Tibial artery (tissue), 4 donors: ENCODE measurements at regions not wholly inside any gene's neighbourhood (a gene's known extent, or its start where the extent isn't known, plus 50 kb on each side); places are given as distances from the start of the nearest gene placed in this dataset.

ENCODE experiments used
- DNase-seq, 2 donors: peaks; one replicate each; pipeline ENCODE4 v3.0.0-alpha.2; 2019
- H3K27ac ChIP-seq, 2 donors: fragments of 200-600 bp; sonication (generic) in 1 of 2; 1 replicate in 1 of 2; 2 replicates in 1 of 2; pipeline ENCODE4 v1.5.1; 2018 to 2019; ENCODE audit warnings: mild to moderate bottlenecking in 1 of 2
- H3K27me3 ChIP-seq, 2 donors: fragments of 200-600 bp; sonication (generic) in 1 of 2; one replicate each; pipeline versions ENCODE4 v1.5.1 to v1.6.0; 2016 to 2019
- H3K36me3 ChIP-seq, 3 donors: fragments of 200-600 bp; sonication (generic) in 2 of 3; one replicate each; pipeline ENCODE4 v1.5.1; 2016 to 2019; ENCODE audit warnings: mild to moderate bottlenecking in 2 of 3
- H3K4me1 ChIP-seq, 4 donors: fragments of 200-600 bp; sonication (generic) in 2 of 4; 1 replicate in 3 of 4; 2 replicates in 1 of 4; pipeline ENCODE4 v1.5.1; 2016 to 2019
- H3K4me3 ChIP-seq, 2 donors: fragments of 200-600 bp; sonication (generic) in 1 of 2; 1 replicate in 1 of 2; 2 replicates in 1 of 2; pipeline ENCODE4 v1.5.1; 2018 to 2019; ENCODE audit warnings: mild to moderate bottlenecking in 2 of 2
- H3K9me3 ChIP-seq, 3 donors: fragments of 200-600 bp; sonication (generic) in 1 of 3; one replicate each; pipeline ENCODE4 v1.5.1; 2016 to 2019
- intact Hi-C: fragments of 100-400 bp; cut with DNase I; formaldehyde crosslinking; loops from one replicate; pipeline ENCODE4 v1.15.0; 2023; ENCODE audit warnings: low total_unique reads
- TF ChIP-seq, protein P1 (sequence below), 2 experiments: fragments of 200-600 bp in 1 of 2; fragments of 450-650 bp in 1 of 2; IDR thresholded peaks; one replicate each; pipeline ENCODE4 v1.5.1; 2017 to 2019; ENCODE audit warnings: antibody characterized with exemption in 2 of 2, mild to moderate bottlenecking in 1 of 2, moderate library complexity in 1 of 2

DNA sequence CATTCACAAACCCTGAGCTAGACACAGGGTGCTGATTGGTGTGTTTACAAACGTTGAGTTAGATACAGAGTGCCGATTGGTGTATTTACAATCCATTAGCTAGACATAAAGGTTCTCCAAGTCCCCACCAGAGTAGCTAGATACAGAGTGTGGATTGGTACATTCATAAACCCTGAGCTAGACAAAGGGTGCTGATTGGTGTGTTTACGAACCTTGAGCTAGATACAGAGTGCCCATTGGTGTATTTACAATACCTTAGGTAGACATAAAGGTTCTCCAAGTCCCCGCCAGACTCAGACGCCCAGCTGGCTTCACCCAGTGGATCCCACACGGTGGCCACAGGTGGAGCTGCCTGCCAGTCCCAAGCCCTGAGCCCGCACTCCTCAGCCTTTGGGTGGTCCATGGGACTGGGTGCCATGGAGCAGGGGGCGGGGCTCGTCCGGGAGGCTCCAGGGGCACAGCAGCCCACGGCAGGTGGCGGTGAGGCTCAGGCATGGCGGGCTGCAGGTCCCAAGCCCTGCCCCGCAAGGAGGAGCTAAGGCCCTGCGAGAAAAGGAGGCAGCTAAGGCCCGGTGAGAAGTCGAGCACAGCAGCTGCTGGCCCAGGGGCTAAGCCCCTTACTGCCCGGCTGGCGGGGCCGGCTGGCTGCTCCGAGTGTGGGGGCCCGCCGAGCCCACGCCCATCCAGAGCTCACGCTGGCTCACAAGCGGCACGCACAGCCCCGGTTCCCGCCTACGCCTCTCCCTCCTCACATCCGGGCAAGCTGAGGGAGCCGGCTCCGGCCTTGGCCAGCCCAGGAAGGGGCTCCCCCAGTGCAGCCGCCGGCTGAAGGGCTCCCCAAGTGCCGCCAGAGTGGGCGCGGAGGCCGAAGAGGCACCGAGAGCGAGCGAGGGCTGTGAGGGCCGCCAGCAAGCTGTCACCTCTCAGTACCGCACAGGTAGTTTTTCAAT is 1039.2 kb upstream of the CDH9 start:
- Histone ChIP-seq H3K4me3 (no peak overlapping the region), H3K4me1 (no peaks in the 10 kb centered on the region), H3K36me3 (no peaks in the 10 kb centered on the region), H3K27me3 (no peaks in the 10 kb centered on the region), H3K27ac (no peak overlapping the region), H3K9me3 (no peaks in the 10 kb centered on the region)
- TF ChIP-seq, protein P1, sequence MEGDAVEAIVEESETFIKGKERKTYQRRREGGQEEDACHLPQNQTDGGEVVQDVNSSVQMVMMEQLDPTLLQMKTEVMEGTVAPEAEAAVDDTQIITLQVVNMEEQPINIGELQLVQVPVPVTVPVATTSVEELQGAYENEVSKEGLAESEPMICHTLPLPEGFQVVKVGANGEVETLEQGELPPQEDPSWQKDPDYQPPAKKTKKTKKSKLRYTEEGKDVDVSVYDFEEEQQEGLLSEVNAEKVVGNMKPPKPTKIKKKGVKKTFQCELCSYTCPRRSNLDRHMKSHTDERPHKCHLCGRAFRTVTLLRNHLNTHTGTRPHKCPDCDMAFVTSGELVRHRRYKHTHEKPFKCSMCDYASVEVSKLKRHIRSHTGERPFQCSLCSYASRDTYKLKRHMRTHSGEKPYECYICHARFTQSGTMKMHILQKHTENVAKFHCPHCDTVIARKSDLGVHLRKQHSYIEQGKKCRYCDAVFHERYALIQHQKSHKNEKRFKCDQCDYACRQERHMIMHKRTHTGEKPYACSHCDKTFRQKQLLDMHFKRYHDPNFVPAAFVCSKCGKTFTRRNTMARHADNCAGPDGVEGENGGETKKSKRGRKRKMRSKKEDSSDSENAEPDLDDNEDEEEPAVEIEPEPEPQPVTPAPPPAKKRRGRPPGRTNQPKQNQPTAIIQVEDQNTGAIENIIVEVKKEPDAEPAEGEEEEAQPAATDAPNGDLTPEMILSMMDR (IDR thresholded peaks at IDR 0.05): no peak
- intact Hi-C loops: no loop called here
- DNase-seq: no peak

DNA sequence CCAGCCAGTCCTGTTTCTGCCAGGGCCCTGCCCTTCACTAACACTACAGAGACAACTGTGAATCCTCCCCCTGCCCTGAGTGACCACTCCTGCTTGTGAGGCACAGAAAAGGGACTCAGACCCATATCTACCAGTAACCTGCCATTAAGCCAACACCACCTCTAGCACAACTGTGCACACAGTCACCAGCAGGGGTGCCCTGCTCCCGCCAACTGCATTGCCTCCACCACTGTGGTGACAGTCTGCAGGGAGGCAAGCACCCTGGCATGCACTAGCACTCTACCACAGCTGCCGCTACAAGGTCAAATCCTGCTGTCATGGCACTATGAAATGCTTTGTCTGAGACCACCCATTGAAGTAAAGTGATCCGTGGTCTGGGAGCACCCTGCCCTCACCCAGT is 1028.5 kb upstream of the CDH9 start:
- no peaks in the 10 kb centered on the region for H3K9me3 ChIP-seq

DNA sequence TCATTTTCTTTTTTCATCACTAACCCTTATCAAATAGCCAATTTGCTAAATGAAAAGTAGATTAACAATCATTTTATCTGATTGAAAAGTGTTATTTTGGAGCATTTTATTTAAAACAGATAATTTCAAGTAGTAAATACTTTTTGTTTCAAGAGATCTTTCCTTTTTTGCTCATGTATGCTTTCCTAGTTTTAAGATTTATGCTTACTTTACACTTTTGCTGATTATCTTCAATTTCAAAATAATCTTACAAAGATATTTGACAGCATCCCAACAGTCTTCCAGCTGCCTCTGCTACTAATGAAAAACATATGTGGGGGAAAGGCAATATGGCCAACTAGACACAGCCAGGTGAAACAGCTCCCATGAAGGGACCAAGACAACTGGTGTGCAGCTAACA is 1027.3 kb upstream of the CDH9 start:
- Histone ChIP-seq H3K9me3 (no peaks in the 10 kb centered on the region), H3K27me3 (no peaks in the 10 kb centered on the region), H3K27ac (no peak overlapping the region), H3K4me1 (no peaks in the 10 kb centered on the region), H3K4me3 (no peak overlapping the region), H3K36me3 (no peaks in the 10 kb centered on the region)
- intact Hi-C loops: no loop called here
- TF ChIP-seq, protein P1 (IDR thresholded peaks at IDR 0.05): no peak
- DNase-seq: no peak

More for the DNA sequence above, 1028.5 kb upstream of the CDH9 start:
- Histone ChIP-seq H3K4me1 (no peaks in the 10 kb centered on the region), H3K36me3 (no peaks in the 10 kb centered on the region), H3K27me3 (no peaks in the 10 kb centered on the region), H3K27ac (no peak overlapping the region), H3K4me3 (no peak overlapping the region)
- intact Hi-C loops: no loop called here
- TF ChIP-seq, protein P1 (IDR thresholded peaks at IDR 0.05): no peak
- DNase-seq: no peak

DNA sequence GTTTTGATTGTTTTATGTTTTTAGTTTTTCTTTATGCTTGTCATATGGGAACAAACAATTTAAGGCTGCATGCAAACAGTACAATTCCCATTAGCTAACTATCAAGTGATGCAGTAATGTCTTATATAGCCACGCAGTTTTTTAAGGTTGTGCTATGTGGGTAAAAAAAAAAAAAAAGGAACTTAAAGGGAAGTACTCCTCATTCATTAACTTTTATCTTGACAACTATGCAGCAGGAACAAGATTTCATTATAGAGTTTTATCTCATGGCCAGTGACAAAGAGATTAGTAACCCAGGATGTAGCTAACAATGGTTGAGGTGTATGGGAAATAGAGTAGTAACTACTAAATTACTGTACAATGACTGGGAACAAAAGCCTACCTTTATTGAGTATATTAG is 1008.2 kb upstream of the CDH9 start:
- no peak for DNase-seq

DNA sequence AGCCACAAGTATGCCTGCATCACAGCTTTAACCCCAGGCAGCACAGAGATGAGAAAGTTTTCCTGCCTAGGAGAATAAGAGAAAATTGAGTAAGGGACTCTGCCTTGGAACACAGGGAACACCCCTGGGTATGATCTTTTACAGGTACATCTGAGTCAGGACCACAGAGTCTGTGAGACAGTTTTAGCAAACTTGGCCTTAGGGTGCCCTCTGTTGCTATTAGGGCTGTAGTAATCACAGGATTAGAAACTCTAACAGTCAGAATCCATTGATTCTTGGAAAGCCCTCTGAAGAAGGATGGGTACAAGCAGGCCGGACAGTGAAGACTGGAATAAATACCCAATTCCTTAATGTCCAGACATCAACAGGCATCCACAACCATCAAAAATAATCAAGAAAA is 989.5 kb upstream of the CDH9 start:
- Histone ChIP-seq H3K27me3 (no peaks in the 10 kb centered on the region), H3K4me1 (no peaks in the 10 kb centered on the region), H3K36me3 (no peaks in the 10 kb centered on the region), H3K4me3 (no peak overlapping the region), H3K27ac (no peak overlapping the region), H3K9me3 (peaks cover 0 to 4% (median 4%) of the 10 kb centered on the region in 3 donors)
- intact Hi-C loops: no loop called here
- TF ChIP-seq, protein P1 (IDR thresholded peaks at IDR 0.05): no peak
- no peak for DNase-seq

More for the DNA sequence above, 1008.2 kb upstream of the CDH9 start:
- Histone ChIP-seq H3K9me3 (no peaks in the 10 kb centered on the region), H3K4me1 (no peaks in the 10 kb centered on the region), H3K36me3 (no peaks in the 10 kb centered on the region), H3K27ac (no peak overlapping the region), H3K4me3 (no peak overlapping the region), H3K27me3 (no peaks in the 10 kb centered on the region)
- intact Hi-C loops: no loop called here
- TF ChIP-seq, protein P1 (IDR thresholded peaks at IDR 0.05): no peak
